GM19324 (cell line): ENCODE measurements at regions not wholly inside any gene's neighbourhood (a gene's known extent, or its start where the extent isn't known, plus 50 kb on each side); places are given as distances from the start of the nearest gene placed in this dataset.

Experiments used
- ATAC-seq: cut with Tn5 transposase; IDR thresholded peaks from one replicate; pipeline ENCODE4 v1.9.1; 2021; ENCODE audit warnings: mild to moderate bottlenecking, moderate library complexity; ENCODE audit not compliant: unreplicated experiment, low FRiP score

- ATAC-seq = no peak
These were observed 63.4 kb upstream of the SIRPG start for GRCh38 chr20:1720845-1721475.

- ATAC-seq = no peak
These were observed 62.6 kb upstream of the SIRPG start for GRCh38 chr20:1720226-1720625.

GRCh38 chr20:1718604-1719384, 61.2 kb upstream of the SIRPG start:
- ATAC-seq = no peak

- ATAC-seq = no peak
These were observed 55.4 kb upstream of the SIRPG start for GRCh38 chr20:1712634-1713624.

GRCh38 chr20:1711826-1712601, 54.4 kb upstream of the SIRPG start:
- no peak for ATAC-seq

- ATAC-seq = no peak
These were observed 53.7 kb upstream of the SIRPG start for GRCh38 chr20:1711266-1711665.

- no peak for ATAC-seq
These were observed 52.9 kb upstream of the SIRPG start for GRCh38 chr20:1710484-1710883.

- ATAC-seq = no peak
These were observed 50.2 kb upstream of the SIRPG start for GRCh38 chr20:1707588-1708449.
